ENCODE measurements at regions not wholly inside any gene's neighbourhood (a gene's known extent, or its start where the extent isn't known, plus 50 kb on each side); places are given as distances from the start of the nearest gene placed in this dataset.
A peak's percentile ranks its signal among the peaks of the same experiment; 100 is the strongest.

GRCh38 chr1:200316148-200316803 is 93.6 kb downstream of the ZNF281 start:
- H3K9ac ChIP-seq (ENCODE audit: low read length in 3 of 3): no peak overlapping the region
- H3K27me3 ChIP-seq (ENCODE audit: control insufficient read depth, insufficient read depth, low read length): no peaks in the 10 kb centered on the region
- H3K36me3 ChIP-seq (ENCODE audit: control insufficient read depth in 2 of 3, insufficient read depth in 3 of 3, low read length in 3 of 3): no peaks in the 10 kb centered on the region
- H3K9me3 ChIP-seq (ENCODE audit: control insufficient read depth in 2 of 3, insufficient read depth in 1 of 3, low read length in 3 of 3): no peaks in the 10 kb centered on the region
- no peaks in the 10 kb centered on the region for H3K4me1 ChIP-seq (ENCODE audit: control insufficient read depth in 2 of 3, insufficient read depth in 2 of 3, low read depth in 1 of 3, low read length in 3 of 3)
- TF ChIP-seq CTCF (IDR thresholded peaks at IDR 0.05; ENCODE audit: borderline replicate concordance, extremely low read depth, insufficient read depth): no peak
- H3K4me3 ChIP-seq (ENCODE audit: low read length in 3 of 3): no peak overlapping the region
- H3K27ac ChIP-seq (ENCODE audit: low read depth in 2 of 2, low read length in 2 of 2): no peak overlapping the region
- DNase-seq: peak in 1 of 5 donors; percentile 48
- FAIRE-seq: no peak
- intact Hi-C loops (cut with DNase I): no loop called here

GRCh38 chr1:200314085-200314750 is 95.6 kb downstream of the ZNF281 start:
- Histone ChIP-seq H3K9ac (ENCODE audit: low read length in 3 of 3) (no peak overlapping the region), H3K9me3 (ENCODE audit: control insufficient read depth in 2 of 3, insufficient read depth in 1 of 3, low read length in 3 of 3) (no peaks in the 10 kb centered on the region), H3K27me3 (ENCODE audit: control insufficient read depth, insufficient read depth, low read length) (no peaks in the 10 kb centered on the region), H3K27ac (ENCODE audit: low read depth in 2 of 2, low read length in 2 of 2) (no peak overlapping the region), H3K4me1 (ENCODE audit: control insufficient read depth in 2 of 3, insufficient read depth in 2 of 3, low read depth in 1 of 3, low read length in 3 of 3) (no peaks in the 10 kb centered on the region), H3K4me3 (ENCODE audit: low read length in 3 of 3) (no peak overlapping the region), H3K36me3 (ENCODE audit: control insufficient read depth in 2 of 3, insufficient read depth in 3 of 3, low read length in 3 of 3) (no peaks in the 10 kb centered on the region)
- intact Hi-C loops (cut with DNase I): no loop called here
- no peak for TF ChIP-seq CTCF (IDR thresholded peaks at IDR 0.05; ENCODE audit: borderline replicate concordance, extremely low read depth, insufficient read depth)
- no peak for DNase-seq
- no peak for FAIRE-seq

- H3K4me1 ChIP-seq (ENCODE audit: control insufficient read depth in 2 of 3, insufficient read depth in 2 of 3, low read depth in 1 of 3, low read length in 3 of 3): no peaks in the 10 kb centered on the region
- intact Hi-C loops (cut with DNase I): no loop called here
- TF ChIP-seq CTCF (IDR thresholded peaks at IDR 0.05; ENCODE audit: borderline replicate concordance, extremely low read depth, insufficient read depth): no peak
- no peaks in the 10 kb centered on the region for H3K27me3 ChIP-seq (ENCODE audit: control insufficient read depth, insufficient read depth, low read length)
- no peaks in the 10 kb centered on the region for H3K9me3 ChIP-seq (ENCODE audit: control insufficient read depth in 2 of 3, insufficient read depth in 1 of 3, low read length in 3 of 3)
- DNase-seq: no peak
- no peak overlapping the region for H3K27ac ChIP-seq (ENCODE audit: low read depth in 2 of 2, low read length in 2 of 2)
- H3K4me3 ChIP-seq (ENCODE audit: low read length in 3 of 3): no peak overlapping the region
- H3K36me3 ChIP-seq (ENCODE audit: control insufficient read depth in 2 of 3, insufficient read depth in 3 of 3, low read length in 3 of 3): no peaks in the 10 kb centered on the region
- no peak for FAIRE-seq
- no peak overlapping the region for H3K9ac ChIP-seq (ENCODE audit: low read length in 3 of 3)
These were observed 98.6 kb downstream of the ZNF281 start for GRCh38 chr1:200311256-200311655.

All from kidney (tissue), 13 donors.